Stimulated activated CD4-positive, alpha-beta T cell treated with anti-CD3 and anti-CD28 coated beads, Interleukin-4, amount 100 ng/mL, for 48 hours (primary cell): ENCODE measurements at regions not wholly inside any gene's neighbourhood (a gene's known extent, or its start where the extent isn't known, plus 50 kb on each side); places are given as distances from the start of the nearest gene placed in this dataset.
"Not testable (repeated sequence)": the region's sequence is repeated elsewhere in the genome, so short reads cannot be mapped to it uniquely, and the experiment has no call there.

Experiments used
- DNase-seq, 2 donors: peaks; one replicate each; pipeline ENCODE4 v3.0.0-alpha.2; 2020; ENCODE audit warnings: low read depth in 2 of 2

DNA sequence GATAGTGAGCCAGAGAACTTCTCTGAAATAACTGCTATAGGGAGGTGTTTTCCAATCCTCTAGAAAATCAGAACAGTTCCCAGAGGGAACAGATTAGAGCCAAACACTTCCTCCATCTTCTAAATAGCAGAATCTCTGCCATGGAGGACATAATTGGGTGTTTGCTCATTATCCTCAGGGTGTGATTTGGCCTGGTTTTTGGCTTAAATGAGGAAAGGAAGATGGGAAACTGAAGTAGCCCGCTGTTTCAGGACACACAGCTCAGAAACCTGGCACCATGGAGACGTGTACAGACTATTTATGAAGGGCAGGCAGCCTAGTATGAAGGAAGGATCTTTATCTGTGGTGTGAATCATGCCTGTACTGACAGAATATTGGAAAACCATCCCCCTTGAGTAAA, 231.7 kb upstream of the PRKD1 start:
- no peak for DNase-seq

DNA sequence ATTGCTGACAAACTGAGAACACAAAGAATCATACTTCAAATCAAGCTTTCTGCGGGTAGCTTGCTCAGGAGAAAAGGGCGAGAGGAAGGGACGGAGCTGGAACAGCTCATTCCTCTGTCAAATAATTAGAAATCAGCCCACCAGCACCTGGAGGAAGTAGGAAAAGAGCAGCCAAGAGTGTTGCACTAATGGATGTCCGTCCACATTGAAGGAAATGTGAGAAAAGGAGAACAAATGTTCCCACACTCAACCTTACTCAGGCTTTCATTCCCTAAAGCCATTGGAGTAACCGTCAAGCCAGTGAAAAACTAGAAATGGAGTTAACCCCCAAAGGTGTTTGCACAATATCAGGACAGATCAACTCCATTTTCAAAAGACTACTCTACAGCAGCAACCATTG, 233.0 kb upstream of the PRKD1 start:
- DNase-seq: no peak

DNA sequence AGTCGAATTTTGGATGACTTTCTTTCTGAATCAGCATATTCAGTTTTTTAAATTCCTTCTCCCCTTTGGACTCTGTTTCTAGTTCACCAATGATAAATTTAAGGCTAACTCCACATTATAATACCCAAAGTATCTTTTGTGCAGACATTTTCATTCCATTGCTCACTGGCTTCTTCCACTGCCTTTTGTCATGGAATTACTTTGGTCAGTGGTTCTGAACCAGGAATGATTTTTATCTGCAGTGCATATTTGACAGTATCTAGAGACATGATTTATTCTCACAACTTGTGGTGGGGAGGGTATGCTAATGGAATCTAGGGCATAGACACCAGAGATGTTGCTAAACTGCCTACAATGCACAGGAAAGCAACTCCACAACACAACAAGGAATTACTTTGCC, 234.4 kb upstream of the PRKD1 start:
- no peak for DNase-seq

DNA sequence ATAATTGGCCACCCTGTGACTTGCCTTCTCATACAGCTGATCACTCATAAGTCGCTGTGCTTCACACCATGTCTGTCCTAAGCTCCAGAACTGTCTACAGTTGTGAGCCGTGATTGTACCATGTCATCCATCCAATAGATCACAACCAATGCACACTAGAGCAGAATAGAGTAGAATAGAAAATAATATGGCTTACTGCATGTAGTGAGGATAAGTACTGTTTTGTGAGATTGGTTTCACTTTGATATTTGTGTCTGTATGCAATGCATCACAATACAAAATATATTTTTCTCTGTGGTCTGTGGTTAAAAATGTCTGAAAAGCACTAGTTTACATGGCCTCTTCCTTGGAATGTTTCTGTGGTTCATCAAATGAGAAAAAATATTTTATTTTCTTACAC, 237.6 kb upstream of the PRKD1 start:
- DNase-seq: no peak

DNA sequence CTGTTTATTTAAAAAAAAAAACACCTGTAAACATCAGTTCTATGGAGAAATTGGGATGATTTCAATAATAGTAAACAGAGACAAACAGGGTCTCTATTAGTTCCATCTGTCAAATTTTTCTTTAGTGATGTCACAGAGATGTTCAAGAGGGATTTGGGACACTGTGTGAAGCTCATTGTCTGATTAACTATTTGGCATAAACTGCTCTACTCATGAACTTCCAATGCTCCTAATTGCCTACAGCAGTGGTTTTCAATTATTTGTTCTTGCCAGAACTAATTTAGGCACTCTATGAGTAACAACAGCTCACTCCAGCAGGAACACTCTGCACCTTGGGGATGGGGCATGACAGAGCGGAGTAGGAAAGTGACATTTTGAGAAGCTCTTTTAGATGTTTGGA, 250.1 kb upstream of the PRKD1 start:
- no peak for DNase-seq

DNA sequence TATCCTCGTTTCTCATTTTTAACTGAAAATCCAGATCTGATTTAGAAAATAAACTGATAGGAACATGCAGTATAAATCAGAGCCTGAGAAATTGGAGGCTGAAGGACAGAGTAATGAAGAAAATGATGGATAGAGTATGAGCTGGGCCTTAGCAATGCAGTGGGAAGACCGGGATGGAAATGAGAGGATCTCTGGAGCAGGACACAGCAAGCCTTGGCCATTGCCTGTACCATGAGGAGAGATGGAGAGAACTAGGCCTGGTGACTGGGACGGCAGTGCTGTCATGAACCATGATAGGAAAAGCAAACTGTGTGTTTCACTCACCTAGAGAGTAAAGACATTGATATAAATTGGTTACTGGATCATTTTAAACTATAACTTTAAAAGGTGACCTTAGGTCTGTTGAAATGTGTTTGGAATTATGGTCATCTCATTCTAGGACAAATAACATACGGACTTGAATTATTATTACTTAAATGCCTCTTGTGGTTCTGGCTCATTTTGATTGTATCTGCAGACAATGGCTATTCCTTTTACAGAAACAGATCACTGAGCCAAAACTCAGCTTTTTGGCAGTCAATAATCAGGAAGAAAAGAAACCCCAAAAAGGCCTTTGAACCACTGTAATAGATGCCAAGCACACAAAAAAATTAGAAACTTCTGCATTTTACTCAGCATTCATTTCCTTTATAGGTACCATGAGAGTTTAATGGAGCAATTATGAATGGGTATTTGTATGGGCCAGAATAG, 251.9 kb upstream of the PRKD1 start:
- no peak for DNase-seq

DNA sequence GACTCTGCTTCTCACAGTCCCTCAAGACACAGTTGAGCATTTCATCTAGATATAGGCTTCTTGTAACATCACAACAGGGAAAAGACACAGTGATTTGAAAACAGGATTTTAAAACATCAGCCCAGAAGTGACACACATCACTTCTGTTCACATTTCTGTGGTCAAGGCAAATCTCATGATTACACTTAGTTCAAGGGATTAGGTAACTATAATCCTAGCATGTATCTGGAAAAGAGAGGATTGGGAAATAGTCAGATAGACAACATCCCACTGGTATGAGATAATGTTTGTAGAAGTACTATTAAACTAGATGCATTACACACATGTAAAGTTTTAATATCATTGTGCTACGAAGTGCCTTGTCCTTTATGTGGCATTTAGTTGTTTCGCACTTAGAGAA, 252.6 kb upstream of the PRKD1 start:
- DNase-seq: no peak

DNA sequence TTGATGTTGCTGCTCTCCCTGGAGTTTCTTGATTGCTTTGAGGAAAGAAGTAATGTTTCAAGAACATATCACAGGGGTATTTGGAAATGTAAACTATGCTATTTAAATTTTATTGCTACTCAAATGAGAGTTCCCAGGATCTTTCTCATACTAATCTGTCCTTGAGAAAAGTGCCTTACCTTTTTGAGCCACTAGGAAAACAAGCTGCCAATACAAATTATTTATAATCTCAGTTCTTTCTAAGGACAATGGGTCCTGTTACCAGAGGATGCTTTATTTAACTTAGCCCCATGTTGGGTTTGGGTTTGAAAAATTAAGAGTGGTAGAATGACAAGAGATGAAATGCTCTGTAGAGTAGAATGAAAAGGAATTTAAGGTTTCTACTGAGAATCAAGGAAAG, 258.2 kb upstream of the PRKD1 start:
- DNase-seq: no peak

DNA sequence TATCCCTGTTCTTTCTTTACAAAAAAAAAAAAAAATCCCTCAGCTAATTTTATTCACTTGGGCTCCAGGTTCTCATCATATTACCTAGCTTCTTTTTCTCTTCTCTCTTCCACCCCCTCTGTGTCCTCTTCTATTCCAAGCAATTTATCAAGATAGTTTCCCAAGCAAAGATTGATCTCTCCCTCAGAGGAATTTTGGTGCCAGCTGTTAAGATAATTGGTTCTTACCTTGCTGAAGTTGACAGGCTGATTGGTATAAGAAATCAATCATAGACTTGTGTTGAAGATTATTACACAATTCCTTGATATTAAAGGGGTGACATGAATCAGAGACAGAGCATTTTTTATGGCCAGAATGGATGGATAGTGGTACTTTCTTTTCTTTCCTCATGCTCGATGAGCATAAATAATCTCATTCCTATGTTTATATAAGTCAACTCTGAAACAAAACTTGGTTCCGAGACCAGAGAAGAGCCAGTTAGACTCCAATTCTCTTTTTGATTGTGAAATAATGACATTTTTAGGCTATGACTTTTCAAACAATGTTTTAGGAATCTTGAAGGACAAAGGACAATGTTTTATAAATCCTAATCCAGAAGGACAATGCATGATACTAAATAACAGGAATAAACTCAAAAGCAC, 264.1 kb upstream of the PRKD1 start:
- DNase-seq: no peak

DNA sequence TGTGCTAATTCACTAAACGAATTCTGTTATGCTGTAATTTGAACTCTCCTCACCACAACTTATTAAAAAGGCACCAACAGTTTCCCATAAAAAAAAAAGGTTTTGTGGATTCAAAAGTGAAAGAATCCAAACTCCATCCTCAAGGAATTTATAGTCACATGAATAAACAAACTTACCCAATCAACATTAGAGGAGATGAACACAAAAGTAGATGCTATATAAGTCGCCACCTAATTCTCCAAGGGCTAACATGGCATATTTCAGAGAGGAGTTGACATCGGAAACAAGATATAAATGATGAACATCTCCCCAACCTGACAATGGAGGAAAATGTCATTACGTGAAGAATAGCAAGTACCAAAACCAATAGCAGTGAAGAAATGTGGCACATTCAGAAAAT, 265.5 kb upstream of the PRKD1 start:
- no peak for DNase-seq

DNA sequence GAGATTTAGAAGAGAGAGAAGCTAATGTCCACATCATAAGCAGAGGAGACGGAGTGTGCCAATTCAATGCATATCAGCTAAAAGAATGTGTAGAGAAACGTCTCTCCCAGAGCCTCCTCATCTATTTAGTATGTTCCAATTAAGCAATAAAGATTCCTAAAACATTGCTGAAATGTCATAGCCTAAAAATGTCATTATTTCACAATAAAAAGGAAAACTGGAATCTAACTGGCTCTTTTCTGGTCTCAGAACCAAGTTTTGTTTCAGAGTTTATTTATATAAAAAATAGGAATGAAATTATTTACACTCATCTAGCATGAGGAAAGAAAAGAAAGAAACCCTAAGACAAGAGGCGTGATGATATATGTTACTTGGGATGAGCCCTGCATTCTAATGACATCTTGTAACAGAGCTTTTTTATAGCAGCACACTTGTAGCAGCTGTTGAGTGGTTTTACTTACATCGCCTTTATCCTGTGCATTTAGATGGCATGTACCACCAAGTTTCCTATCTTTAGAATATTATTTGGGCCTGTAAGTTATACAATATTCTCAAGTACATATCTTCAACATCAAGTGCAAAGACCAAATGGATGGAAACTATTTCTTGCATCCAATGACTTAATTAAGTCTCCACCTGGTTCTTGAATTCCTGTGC, 266.3 kb upstream of the PRKD1 start:
- DNase-seq: no peak

DNA sequence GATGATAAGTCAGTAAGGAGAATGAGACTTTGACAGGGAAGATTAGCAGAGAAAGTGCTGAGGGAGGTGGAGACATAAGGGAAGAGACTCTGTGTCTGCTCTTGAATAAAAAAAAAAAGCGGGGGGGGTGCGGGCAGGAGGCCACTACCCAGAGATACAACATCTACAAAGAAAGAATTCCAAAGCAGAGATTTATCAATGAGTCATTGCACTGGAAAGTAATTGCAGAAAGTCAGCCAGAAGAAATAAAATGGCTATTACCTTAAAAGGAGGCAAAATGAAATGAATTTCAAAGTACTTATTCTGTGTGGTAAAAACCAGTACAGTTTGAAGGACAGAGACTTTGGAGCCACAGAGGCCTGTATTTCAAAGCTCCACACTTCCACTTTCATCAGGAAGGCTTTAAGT, 267.1 kb upstream of the PRKD1 start:
- no peak for DNase-seq

DNA sequence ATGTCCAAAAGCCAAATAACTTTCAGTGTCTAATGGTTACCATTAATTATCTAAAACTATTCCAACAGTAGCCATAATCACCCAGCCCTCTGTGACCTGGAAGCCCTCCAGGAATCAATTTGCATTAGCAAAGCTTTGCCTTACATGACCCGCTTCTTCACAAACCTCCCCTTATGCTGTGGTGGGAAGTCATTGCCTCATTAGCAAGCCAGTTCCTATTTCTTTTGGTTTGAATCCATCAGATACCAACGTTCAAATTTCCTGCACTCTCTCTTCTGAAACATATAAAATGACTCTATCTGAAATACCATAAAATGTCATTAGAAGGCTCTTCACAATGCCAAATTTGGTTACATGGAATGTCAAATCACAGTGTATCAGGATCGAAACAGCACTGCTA, 268.3 kb upstream of the PRKD1 start:
- DNase-seq: no peak

DNA sequence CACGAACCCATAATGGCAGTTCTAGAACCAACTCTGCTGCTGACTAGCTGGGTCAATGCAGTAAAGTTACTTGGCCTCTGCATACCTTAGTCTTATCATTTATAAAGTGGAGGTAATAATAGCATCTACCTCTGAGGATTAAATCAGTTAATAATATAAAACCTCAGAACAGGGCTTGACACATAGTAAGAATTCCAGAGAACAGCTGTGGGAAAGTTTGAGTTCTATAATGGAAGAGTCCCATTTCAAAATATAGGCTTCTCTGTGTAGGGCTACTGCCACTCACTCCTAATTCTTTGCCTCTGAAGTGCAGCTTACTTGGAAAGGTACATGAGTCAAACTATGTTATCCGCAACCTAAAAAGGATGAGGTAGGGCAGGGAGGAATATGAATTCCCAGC, 269.2 kb upstream of the PRKD1 start:
- no peak for DNase-seq

DNA sequence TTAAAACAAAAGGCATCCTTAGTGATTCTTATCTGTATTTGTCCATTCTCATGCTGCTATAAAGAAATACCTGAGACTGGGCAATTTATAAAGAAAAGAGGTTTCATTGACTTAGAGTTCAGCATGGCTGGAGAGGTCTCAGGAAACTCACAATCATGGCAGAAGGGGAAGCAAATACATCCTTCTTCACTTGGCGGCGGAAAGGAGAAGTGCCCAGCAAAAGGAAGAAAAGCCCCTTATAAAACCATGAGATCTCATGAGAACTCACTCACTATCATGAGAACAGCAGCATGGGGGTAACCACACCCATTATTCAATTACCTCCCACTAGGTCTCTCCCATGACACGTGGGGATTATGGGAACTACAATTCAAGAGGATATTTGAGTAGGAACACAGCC, 271.1 kb upstream of the PRKD1 start:
- not testable (repeated sequence) for DNase-seq

DNA sequence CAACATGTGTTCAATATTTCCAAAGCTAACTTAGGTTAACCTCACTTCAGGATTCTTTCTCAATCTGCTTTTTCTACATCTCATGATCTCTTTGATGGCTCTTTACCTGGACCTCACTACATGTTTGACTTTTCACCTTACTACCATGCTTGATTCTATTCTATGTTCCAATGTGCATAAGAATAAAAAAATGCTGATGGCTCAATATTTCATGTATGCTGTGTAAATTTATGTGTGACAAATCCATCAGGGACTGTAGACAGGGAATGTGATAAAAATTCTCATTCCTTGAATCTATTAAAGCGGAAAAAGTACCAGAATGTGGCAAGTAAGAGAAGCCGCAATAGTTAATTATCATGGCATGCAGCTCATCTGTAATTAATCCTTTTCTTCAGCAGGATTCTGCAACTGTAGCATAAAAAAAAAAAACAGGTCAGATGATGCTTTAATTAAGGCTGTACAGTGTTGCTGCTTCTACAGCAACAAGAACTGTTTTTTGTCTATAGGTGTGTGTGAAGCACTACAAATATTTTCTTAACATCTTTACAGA, 276.9 kb upstream of the PRKD1 start:
- no peak for DNase-seq

DNA sequence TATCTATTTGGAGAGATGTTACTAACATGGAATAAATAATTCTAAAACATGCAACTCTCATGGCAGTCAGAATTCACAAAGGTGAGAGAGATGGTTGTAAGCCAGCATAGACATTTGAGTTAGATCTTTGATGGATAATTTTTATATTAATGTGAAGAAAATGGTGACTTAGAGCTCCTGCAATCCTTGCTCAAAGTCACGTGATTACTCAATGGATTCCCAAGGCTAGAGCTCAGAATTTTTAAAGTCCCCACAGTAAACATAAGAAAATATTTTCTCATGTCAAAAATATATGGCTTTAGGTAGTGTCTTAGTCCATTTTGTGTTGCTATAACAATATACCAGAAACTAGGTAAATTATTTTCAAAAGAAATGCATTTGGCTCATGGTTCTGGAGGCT, 281.5 kb upstream of the PRKD1 start:
- no peak for DNase-seq

DNA sequence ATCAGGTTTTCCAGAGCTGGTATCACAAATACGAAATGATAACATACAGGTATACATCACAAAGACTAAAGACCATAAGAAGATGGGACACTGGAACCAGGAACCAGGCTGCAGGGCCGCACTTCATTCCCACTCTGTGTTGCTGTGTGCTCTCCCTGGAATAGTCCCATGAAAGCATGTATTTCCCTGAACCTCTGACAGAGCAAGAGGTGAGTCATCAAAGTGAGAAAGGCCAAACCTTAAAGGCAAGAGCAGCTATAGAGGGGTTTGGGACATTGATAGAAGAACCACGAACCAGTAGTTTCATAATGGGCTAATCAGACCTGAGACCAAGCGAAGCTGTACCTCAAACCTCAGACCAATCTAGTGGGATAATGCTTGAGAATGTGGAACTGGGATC, 283.0 kb upstream of the PRKD1 start:
- DNase-seq: no peak

DNA sequence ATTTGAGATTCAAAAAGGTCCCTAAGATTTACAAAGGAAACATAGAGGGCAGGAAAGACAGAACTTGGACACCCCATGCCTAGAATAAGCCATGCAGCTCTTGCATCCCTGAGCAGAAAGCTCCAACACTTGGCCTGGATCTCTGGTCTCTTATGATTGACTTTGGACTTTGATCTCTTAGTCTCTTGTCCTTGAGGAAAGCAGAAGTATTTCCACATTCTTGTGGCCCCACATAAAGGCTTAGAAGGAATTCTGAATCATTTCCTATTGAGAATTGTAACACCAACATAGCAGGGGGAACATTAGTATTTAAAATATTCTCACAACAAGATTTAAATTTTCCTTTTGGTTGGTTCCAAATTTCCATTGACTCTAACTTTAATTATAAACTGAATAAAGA, 283.7 kb upstream of the PRKD1 start:
- no peak for DNase-seq

DNA sequence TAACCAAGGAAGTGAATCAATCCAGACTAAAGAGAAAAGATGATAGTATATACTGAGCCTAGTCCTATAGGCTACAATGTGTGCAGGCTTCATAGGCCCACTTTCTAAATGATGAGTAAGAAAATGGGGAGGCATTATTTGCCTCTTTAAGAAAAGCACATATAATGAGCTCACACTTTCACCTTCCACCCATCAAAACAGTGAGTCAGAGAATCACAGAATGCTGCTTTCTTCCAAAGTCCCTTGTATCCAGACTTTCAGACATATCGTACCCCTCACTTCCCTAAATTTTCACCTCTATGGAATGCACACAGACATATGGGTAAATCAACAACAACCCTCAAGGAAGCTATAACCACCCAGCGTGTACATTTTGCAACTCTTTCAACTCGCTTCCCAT, 286.4 kb upstream of the PRKD1 start:
- no peak for DNase-seq

DNA sequence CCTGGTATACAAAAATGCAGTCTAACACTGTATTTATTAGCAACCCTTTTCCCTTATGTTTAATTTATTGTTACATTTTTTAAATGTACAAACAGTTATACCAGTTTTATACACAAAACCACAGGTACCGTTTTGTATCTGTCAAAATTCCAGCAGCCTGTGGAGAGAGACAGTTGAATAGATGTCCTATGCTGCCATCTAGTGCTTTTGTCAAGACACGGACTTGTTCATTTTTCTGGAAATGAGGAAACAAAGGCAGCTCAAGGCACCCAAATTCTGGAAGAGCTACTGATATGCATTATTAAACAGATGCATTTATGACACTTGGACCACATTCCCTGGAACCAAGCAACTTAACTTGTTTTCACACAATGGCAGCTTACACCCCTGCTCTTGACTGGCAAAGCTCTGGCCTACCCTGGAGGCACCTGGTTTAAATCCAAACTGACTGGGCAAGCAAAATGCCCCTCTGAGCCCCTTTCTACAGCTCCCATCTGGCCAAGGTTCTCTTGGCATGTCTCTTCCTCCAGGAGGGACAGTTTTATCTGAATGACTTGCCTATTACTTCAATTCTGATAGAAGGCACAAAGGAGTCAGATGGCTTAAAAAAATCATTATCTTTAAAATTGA, 286.9 kb upstream of the PRKD1 start:
- no peak for DNase-seq

DNA sequence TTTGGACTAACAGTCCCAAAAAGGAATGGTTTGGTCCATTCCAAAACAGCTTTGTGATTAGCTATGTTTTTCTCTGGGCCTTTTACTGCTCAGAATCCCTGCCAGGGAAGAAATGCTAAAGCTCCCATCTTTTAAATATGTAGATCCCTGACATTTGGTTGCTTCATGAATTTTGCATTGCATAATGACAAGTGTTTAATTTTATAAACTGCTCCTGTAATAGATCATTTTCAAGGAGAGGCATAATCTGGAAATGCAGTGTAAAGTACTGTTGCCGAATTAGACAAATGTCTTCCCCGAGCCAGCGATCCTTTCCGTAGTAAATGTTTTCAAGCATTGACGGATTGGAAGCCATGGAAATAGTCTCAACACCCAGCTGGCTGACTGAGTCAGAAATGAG, 291.3 kb upstream of the PRKD1 start:
- DNase-seq: no peak

DNA sequence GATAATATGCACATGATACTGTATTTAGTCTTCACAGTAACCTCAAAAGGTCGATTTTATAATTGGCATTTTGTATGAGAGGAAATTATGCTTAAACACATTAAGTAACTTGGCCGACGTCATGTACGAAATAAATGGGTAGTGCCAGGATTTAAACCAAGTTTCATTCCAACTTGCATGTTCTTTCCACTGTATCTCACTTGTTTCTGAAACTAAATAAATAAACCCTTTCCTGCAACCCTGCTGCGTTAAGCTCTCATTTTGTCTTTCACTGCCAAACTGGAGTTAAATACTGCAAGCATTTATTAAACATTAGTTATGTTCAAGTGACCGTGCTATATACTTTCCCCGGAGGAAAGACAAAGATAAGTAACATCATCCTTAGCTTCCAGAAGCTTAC, 293.9 kb upstream of the PRKD1 start:
- DNase-seq: no peak
